CD8-positive, alpha-beta memory T cell (primary cell): ENCODE measurements at regions not wholly inside any gene's neighbourhood (a gene's known extent, or its start where the extent isn't known, plus 50 kb on each side); places are given as distances from the start of the nearest gene placed in this dataset.

Source experiments
- CTCF ChIA-PET: fragments of 350-600 bp; sonication (Branson Sonifier 250); formaldehyde crosslinking; loops from one replicate; lab custom pipeline; 2021; ENCODE audit warnings: antibody characterized with exemption; lab: Charles Lee
- POLR2A ChIA-PET: fragments of 350-600 bp; sonication (Branson Sonifier 250); formaldehyde crosslinking; loops from one replicate; lab custom pipeline; 2021; ENCODE audit warnings: antibody characterized with exemption; lab: Charles Lee
- DNase-seq, 5 donors: peaks; one replicate each; pipeline versions ENCODE4 v3.0.0 to v3.0.0-alpha.2; 2020 to 2022; ENCODE audit warnings: mixed read lengths in 1 of 5
- H3K27ac ChIP-seq: one replicate; pipeline ENCODE4 v1.7.0; 2013; ENCODE audit warnings: low read depth, mild to moderate bottlenecking, low read length, moderate library complexity
- H3K27me3 ChIP-seq: 2 replicates; pipeline ENCODE4 v1.7.0; 2013; ENCODE audit warnings: low read length, mild to moderate bottlenecking; ENCODE audit not compliant: insufficient read depth, poor library complexity, severe bottlenecking
- H3K36me3 ChIP-seq: 2 replicates; pipeline ENCODE4 v1.7.0; 2013; ENCODE audit warnings: mild to moderate bottlenecking, low read length, moderate library complexity; ENCODE audit not compliant: insufficient read depth
- H3K4me1 ChIP-seq: 2 replicates; pipeline ENCODE4 v1.7.0; 2013; ENCODE audit warnings: mild to moderate bottlenecking, low read length, moderate library complexity; ENCODE audit not compliant: insufficient read depth
- H3K4me3 ChIP-seq: 2 replicates; pipeline ENCODE4 v1.7.0; 2013; ENCODE audit warnings: mild to moderate bottlenecking, low read length
- H3K9me3 ChIP-seq: 2 replicates; pipeline ENCODE4 v1.7.0; 2013; ENCODE audit warnings: mild to moderate bottlenecking, low read length
- H3K27ac Mint-ChIP-seq, 8 donors: one replicate each; pipeline ENCODE4 v1.8.0; 2020 to 2021; ENCODE audit warnings: mixed read lengths in 8 of 8, mild to moderate bottlenecking in 6 of 8, inconsistent platforms in 3 of 8, moderate library complexity in 3 of 8
- H3K27me3 Mint-ChIP-seq, 2 donors: one replicate each; pipeline ENCODE4 v1.8.0; 2020 to 2021; ENCODE audit warnings: mixed read lengths in 2 of 2, mild to moderate bottlenecking in 1 of 2, moderate library complexity in 1 of 2
- H3K36me3 Mint-ChIP-seq, 3 donors: one replicate each; pipeline ENCODE4 v1.8.0; 2020 to 2021; ENCODE audit warnings: mixed read lengths in 3 of 3, inconsistent platforms in 1 of 3, mild to moderate bottlenecking in 1 of 3
- H3K4me1 Mint-ChIP-seq, 3 donors: one replicate each; pipeline ENCODE4 v1.8.0; 2020 to 2021; ENCODE audit warnings: mixed read lengths in 3 of 3, inconsistent platforms in 1 of 3, mild to moderate bottlenecking in 1 of 3
- H3K4me3 Mint-ChIP-seq, 7 donors: one replicate each; pipeline ENCODE4 v1.8.0; 2020 to 2021; ENCODE audit warnings: mixed read lengths in 7 of 7, mild to moderate bottlenecking in 6 of 7, moderate library complexity in 4 of 7, inconsistent platforms in 2 of 7
- H3K9me3 Mint-ChIP-seq, 5 donors: one replicate each; pipeline ENCODE4 v1.8.0; 2020 to 2022; ENCODE audit warnings: mixed read lengths in 5 of 5, mild to moderate bottlenecking in 3 of 5, moderate library complexity in 2 of 5, inconsistent platforms in 1 of 5

GRCh38 chr22:44600207-44600785 lies 101.7 kb upstream of the PRR5 start:
- ChIA-PET POLR2A (no interaction called here), CTCF (interaction anchor here (1.2 kb wide), 1 partner anchor 9 kb away, joined by 5 read pairs; no protein-coding TSS in a partner anchor)
- DNase-seq = no peak
- Mint-ChIP-seq H3K9me3 (no peaks in the 10 kb centered on the region), H3K27me3 (peaks cover 17 to 30% of the 10 kb centered on the region in 2 donors), H3K4me1 (peaks cover 0 to 7% (median 4%) of the 10 kb centered on the region in 3 donors), H3K4me3 (no peak overlapping the region), H3K27ac (no peak overlapping the region), H3K36me3 (no peaks in the 10 kb centered on the region)
- H3K4me1 ChIP-seq = no peaks in the 10 kb centered on the region
- H3K9me3 ChIP-seq = no peaks in the 10 kb centered on the region
- no peaks in the 10 kb centered on the region for H3K36me3 ChIP-seq
- no peaks in the 10 kb centered on the region for H3K27me3 ChIP-seq
- H3K27ac ChIP-seq = no peak overlapping the region
- H3K4me3 ChIP-seq = no peak overlapping the region

DNA sequence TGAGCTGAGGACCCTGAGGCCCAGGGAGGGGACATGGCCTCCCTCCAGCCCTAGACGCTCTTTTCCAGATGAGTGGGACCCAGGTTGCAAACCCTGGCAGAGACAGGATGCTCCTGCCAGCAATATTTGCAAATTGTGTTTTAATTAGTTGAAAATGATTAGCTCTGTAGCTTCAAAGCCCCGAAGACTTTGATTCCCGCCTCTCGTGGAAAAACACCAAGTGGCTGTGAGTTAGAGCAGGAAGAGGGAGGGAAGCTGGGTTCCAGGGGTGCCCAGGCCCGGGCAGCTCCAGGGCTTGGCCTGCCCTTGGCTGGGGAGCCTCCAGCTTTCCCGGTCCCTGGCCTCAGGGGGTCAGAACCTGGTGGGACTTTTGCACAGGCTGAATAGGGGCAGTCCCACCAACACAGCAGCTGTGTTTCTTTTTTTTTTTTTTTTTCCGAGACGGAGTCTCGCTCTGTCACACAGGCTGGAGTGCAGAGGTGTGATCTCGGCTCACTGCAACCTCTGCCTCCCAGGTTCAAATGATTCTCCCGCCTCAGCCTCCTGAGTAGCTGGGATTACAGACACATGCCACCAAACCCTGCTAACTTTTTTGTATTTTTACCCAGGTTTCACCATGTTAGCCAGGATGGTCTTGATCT lies 101.6 kb upstream of the RTL6 start:
- Histone ChIP-seq H3K27ac (no peak overlapping the region), H3K9me3 (no peaks in the 10 kb centered on the region), H3K4me1 (no peaks in the 10 kb centered on the region), H3K4me3 (no peak overlapping the region), H3K27me3 (no peaks in the 10 kb centered on the region), H3K36me3 (no peaks in the 10 kb centered on the region)
- POLR2A ChIA-PET = no interaction called here
- Mint-ChIP-seq H3K27me3 (peaks cover 19 to 31% of the 10 kb centered on the region in 2 donors), H3K4me1 (peaks cover 0 to 10% (median 4%) of the 10 kb centered on the region in 3 donors), H3K36me3 (no peaks in the 10 kb centered on the region), H3K27ac (no peak overlapping the region), H3K9me3 (no peaks in the 10 kb centered on the region), H3K4me3 (no peak overlapping the region)
- DNase-seq = no peak
- CTCF ChIA-PET = interaction anchor here (0.8 to 1.2 kb wide), 2 partner anchors 10 to 37 kb away, joined by 3 to 5 read pairs; no protein-coding TSS in a partner anchor

DNA sequence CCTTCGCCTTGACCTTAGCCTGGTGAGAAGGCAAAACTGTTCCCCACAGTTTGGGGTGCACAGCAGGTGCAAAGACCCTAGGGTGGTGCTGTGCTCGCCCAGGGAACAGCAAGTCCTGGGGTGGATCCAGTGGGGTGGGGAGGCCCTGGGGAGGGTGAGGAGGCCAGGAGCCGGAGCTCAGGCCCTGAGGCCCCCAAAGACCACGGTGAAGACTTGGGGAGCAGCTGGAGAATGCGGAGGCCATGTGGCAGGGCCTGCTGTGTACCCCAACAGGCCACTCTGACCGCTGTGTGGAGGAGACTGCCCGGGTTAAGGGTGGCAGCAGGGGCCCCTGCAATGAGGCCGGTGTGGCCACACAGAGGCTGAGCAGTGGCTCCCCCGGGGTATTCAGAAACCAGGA lies 101.1 kb upstream of the RTL6 start:
- no peak overlapping the region for H3K27ac Mint-ChIP-seq
- ChIA-PET CTCF (interaction anchor here (0.8 to 1.2 kb wide), 2 partner anchors 10 to 37 kb away, joined by 3 to 5 read pairs; no protein-coding TSS in a partner anchor), POLR2A (no interaction called here)
- H3K4me3 ChIP-seq = no peak overlapping the region
- H3K4me1 ChIP-seq = no peaks in the 10 kb centered on the region
- H3K36me3 Mint-ChIP-seq = no peaks in the 10 kb centered on the region
- H3K27me3 ChIP-seq = no peaks in the 10 kb centered on the region
- no peak overlapping the region for H3K27ac ChIP-seq
- no peaks in the 10 kb centered on the region for H3K9me3 ChIP-seq
- no peak overlapping the region for H3K4me3 Mint-ChIP-seq
- H3K4me1 Mint-ChIP-seq = peaks cover 0 to 10% (median 4%) of the 10 kb centered on the region in 3 donors
- no peaks in the 10 kb centered on the region for H3K36me3 ChIP-seq
- H3K27me3 Mint-ChIP-seq = peaks cover 22 to 33% of the 10 kb centered on the region in 2 donors
- no peaks in the 10 kb centered on the region for H3K9me3 Mint-ChIP-seq
- no peak for DNase-seq

DNA sequence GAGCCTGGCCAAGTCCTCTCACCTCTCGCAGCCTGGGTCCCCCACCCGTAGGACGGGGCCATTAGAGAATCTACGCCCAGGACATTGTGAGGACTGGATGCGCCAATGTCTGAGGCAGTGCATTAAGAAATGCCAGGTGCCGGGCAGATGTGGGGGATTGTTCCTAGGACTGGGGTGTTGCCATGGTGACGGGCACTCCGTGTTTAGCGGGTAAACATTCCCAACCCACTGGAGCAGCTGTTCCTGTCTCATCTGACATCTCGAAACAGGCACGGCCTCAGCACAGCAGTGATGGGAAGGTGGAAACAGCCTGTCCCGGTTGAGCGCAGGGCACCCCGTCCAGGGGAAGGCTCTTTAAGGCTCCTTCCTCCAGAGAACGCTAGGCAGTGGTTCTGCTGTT lies 99.6 kb upstream of the RTL6 start:
- no peaks in the 10 kb centered on the region for H3K36me3 Mint-ChIP-seq
- DNase-seq = no peak
- Histone ChIP-seq H3K4me3 (no peak overlapping the region), H3K27ac (no peak overlapping the region), H3K36me3 (no peaks in the 10 kb centered on the region), H3K4me1 (no peaks in the 10 kb centered on the region), H3K27me3 (no peaks in the 10 kb centered on the region), H3K9me3 (no peaks in the 10 kb centered on the region)
- no peaks in the 10 kb centered on the region for H3K9me3 Mint-ChIP-seq
- peak overlapping the region in 1 of 8 donors; percentile 33 for H3K27ac Mint-ChIP-seq
- ChIA-PET CTCF (no interaction called here), POLR2A (no interaction called here)
- no peak overlapping the region for H3K4me3 Mint-ChIP-seq
- peaks cover 0 to 10% (median 4%) of the 10 kb centered on the region in 3 donors for H3K4me1 Mint-ChIP-seq
- peaks cover 22 to 39% of the 10 kb centered on the region in 2 donors for H3K27me3 Mint-ChIP-seq

DNA sequence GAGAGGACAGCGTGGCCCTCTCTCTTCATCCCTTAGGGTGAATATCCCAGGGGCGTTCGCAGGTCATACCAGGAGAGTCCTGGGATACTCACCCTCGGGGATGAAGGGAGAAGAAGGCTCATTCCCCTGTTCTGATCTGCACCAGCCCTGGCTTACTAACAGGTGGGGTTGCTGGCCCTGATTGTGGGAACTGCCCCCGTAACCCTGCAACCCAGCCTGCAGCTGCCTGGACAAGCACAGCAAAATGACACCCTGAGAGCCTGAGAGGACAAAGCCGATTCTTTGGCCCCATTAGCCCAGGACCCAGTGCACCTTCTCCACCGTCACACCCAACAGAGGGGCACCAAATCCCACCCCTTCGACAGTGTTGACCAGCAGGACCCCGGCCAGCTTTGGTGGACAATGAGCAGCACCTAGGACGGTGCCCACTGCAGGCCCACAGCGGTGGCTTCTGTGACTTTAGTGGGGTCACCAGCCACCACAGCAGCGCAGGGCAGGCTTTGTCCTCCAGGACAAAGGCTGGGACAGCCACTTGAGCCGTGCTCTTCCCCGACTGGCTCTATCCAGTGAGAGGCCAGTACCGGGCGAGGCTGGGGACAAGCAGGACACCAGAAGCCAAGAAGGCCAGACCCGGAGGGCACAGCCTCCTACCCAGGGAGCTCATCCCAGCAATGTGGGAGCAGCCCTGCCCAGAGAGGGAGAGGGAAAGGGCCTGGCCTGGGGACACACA lies 98.5 kb upstream of the RTL6 start:
- Mint-ChIP-seq H3K36me3 (no peaks in the 10 kb centered on the region), H3K4me1 (peaks cover 0 to 10% (median 4%) of the 10 kb centered on the region in 3 donors), H3K27me3 (peaks cover 20 to 39% of the 10 kb centered on the region in 2 donors), H3K27ac (peak overlapping the region in 1 of 8 donors; percentile 22), H3K9me3 (no peaks in the 10 kb centered on the region), H3K4me3 (no peak overlapping the region)
- ChIA-PET CTCF (interaction anchor here (1.5 kb wide), 1 partner anchor 30 kb away, joined by 3 read pairs; no protein-coding TSS in a partner anchor), POLR2A (no interaction called here)
- Histone ChIP-seq H3K9me3 (no peaks in the 10 kb centered on the region), H3K4me3 (no peak overlapping the region), H3K27ac (no peak overlapping the region), H3K36me3 (no peaks in the 10 kb centered on the region), H3K4me1 (no peaks in the 10 kb centered on the region), H3K27me3 (no peaks in the 10 kb centered on the region)
- no peak for DNase-seq

DNA sequence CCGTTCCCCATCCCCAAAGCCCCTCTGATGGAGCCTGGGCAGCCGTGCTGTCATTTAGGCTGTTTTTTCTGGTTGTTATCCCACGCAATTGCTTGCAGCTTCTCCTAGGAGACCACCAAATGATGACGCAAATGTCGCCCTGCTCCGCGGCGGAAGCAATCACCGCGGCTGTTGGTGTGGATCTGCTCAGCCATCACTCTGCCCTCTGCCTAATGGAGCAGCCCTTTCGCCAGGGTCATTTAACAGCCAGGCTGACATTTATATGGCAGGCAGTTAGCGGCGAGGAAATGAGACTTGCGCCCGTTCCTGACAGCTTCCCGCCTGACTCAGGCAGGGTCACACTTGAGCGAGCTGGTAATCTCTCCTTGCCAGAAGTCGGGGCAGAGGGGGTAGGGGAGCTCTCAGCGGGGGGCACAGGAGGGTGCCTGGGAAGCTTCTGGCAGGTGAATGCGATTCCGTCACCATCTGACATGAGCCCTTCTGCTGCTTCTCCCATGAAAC lies 97.9 kb upstream of the RTL6 start:
- Mint-ChIP-seq H3K9me3 (no peaks in the 10 kb centered on the region), H3K27me3 (peaks cover 20 to 38% of the 10 kb centered on the region in 2 donors), H3K36me3 (no peaks in the 10 kb centered on the region), H3K4me1 (peaks cover 0 to 10% (median 4%) of the 10 kb centered on the region in 3 donors), H3K4me3 (no peak overlapping the region), H3K27ac (peak overlapping the region in 2 of 8 donors; percentile 22 to 43)
- POLR2A ChIA-PET = no interaction called here
- H3K27ac ChIP-seq = no peak overlapping the region
- no peak overlapping the region for H3K4me3 ChIP-seq
- H3K9me3 ChIP-seq = no peaks in the 10 kb centered on the region
- no peaks in the 10 kb centered on the region for H3K27me3 ChIP-seq
- CTCF ChIA-PET = interaction anchor here (1.5 kb wide), 1 partner anchor 31 kb away, joined by 3 read pairs; no protein-coding TSS in a partner anchor
- H3K4me1 ChIP-seq = no peaks in the 10 kb centered on the region
- no peaks in the 10 kb centered on the region for H3K36me3 ChIP-seq
- DNase-seq = peak in 1 of 5 donors; percentile 17

- no peak for DNase-seq
- POLR2A ChIA-PET = no interaction called here
- H3K9me3 ChIP-seq = no peaks in the 10 kb centered on the region
- no peaks in the 10 kb centered on the region for H3K4me1 ChIP-seq
- peaks cover 22 to 35% of the 10 kb centered on the region in 2 donors for H3K27me3 Mint-ChIP-seq
- no peaks in the 10 kb centered on the region for H3K27me3 ChIP-seq
- H3K4me3 ChIP-seq = no peak overlapping the region
- no peaks in the 10 kb centered on the region for H3K9me3 Mint-ChIP-seq
- H3K4me1 Mint-ChIP-seq = peaks cover 0 to 10% (median 4%) of the 10 kb centered on the region in 3 donors
- no peaks in the 10 kb centered on the region for H3K36me3 Mint-ChIP-seq
- peak overlapping the region in 1 of 8 donors; percentile 58 for H3K27ac Mint-ChIP-seq
- H3K27ac ChIP-seq = no peak overlapping the region
- H3K36me3 ChIP-seq = no peaks in the 10 kb centered on the region
- CTCF ChIA-PET = no interaction called here
- H3K4me3 Mint-ChIP-seq = peak overlapping the region in 1 of 7 donors; percentile 29
Measured at GRCh38 chr22:44594951-44595350, 96.9 kb upstream of the RTL6 start.

GRCh38 chr22:44592824-44593148 lies 94.8 kb upstream of the RTL6 start:
- H3K4me3 ChIP-seq = no peak overlapping the region
- Mint-ChIP-seq H3K36me3 (no peaks in the 10 kb centered on the region), H3K4me3 (no peak overlapping the region), H3K4me1 (peaks cover 0 to 10% (median 4%) of the 10 kb centered on the region in 3 donors), H3K27me3 (peaks cover 22 to 44% of the 10 kb centered on the region in 2 donors), H3K9me3 (no peaks in the 10 kb centered on the region), H3K27ac (no peak overlapping the region)
- no peaks in the 10 kb centered on the region for H3K36me3 ChIP-seq
- H3K4me1 ChIP-seq = no peaks in the 10 kb centered on the region
- no peaks in the 10 kb centered on the region for H3K9me3 ChIP-seq
- no peak overlapping the region for H3K27ac ChIP-seq
- POLR2A ChIA-PET = no interaction called here
- DNase-seq = no peak
- H3K27me3 ChIP-seq = no peaks in the 10 kb centered on the region
- CTCF ChIA-PET = no interaction called here
